Effector memory CD4-positive, alpha-beta T cell (primary cell): ENCODE measurements at regions not wholly inside any gene's neighbourhood (a gene's known extent, or its start where the extent isn't known, plus 50 kb on each side); places are given as distances from the start of the nearest gene placed in this dataset.

Experiments used
- DNase-seq, 3 donors: peaks; one replicate each; pipeline ENCODE4 v3.0.0-alpha.2; 2020
- H3K27ac ChIP-seq: 2 replicates; pipeline ENCODE4 v1.7.0; 2013; ENCODE audit warnings: mild to moderate bottlenecking, low read length, moderate library complexity; ENCODE audit not compliant: insufficient read depth, poor library complexity, severe bottlenecking
- H3K27me3 ChIP-seq: replicated peaks from 2 replicates; pipeline ENCODE4 v1.7.0; 2013; ENCODE audit warnings: mild to moderate bottlenecking, low read length; ENCODE audit not compliant: insufficient read depth, control insufficient read depth, poor library complexity, severe bottlenecking
- H3K36me3 ChIP-seq: 2 replicates; pipeline ENCODE4 v1.7.0; 2013; ENCODE audit warnings: mild to moderate bottlenecking, low read length, moderate library complexity; ENCODE audit not compliant: control insufficient read depth, insufficient read depth
- H3K4me1 ChIP-seq: 2 replicates; pipeline ENCODE4 v1.7.0; 2013; ENCODE audit warnings: low read length, mild to moderate bottlenecking; ENCODE audit not compliant: control insufficient read depth, insufficient read depth, poor library complexity, severe bottlenecking
- H3K4me3 ChIP-seq: 2 replicates; pipeline ENCODE4 v1.7.0; 2013; ENCODE audit warnings: low read length, low read depth, mild to moderate bottlenecking; ENCODE audit not compliant: insufficient read depth, poor library complexity, severe bottlenecking
- H3K9me3 ChIP-seq: 2 replicates; pipeline ENCODE4 v1.7.0; 2013; ENCODE audit warnings: mild to moderate bottlenecking, low read length, moderate library complexity; ENCODE audit not compliant: control insufficient read depth

- no peak overlapping the region for H3K4me3 ChIP-seq
- no peaks in the 10 kb centered on the region for H3K4me1 ChIP-seq
- DNase-seq: no peak
- H3K36me3 ChIP-seq: no peaks in the 10 kb centered on the region
- H3K9me3 ChIP-seq: no peaks in the 10 kb centered on the region
- H3K27me3 ChIP-seq: no peaks in the 10 kb centered on the region
- no peak overlapping the region for H3K27ac ChIP-seq
These were observed 562.0 kb upstream of the GOT2 start for GRCh38 chr16:59295993-59296736.

- no peaks in the 10 kb centered on the region for H3K4me1 ChIP-seq
- no peak for DNase-seq
- H3K27ac ChIP-seq: no peak overlapping the region
- no peaks in the 10 kb centered on the region for H3K36me3 ChIP-seq
- H3K27me3 ChIP-seq: no peaks in the 10 kb centered on the region
- no peak overlapping the region for H3K4me3 ChIP-seq
- H3K9me3 ChIP-seq: no peaks in the 10 kb centered on the region
These were observed 561.4 kb upstream of the GOT2 start for GRCh38 chr16:59295474-59295873.

- no peak overlapping the region for H3K4me3 ChIP-seq
- no peaks in the 10 kb centered on the region for H3K9me3 ChIP-seq
- no peak for DNase-seq
- no peaks in the 10 kb centered on the region for H3K27me3 ChIP-seq
- no peaks in the 10 kb centered on the region for H3K36me3 ChIP-seq
- H3K27ac ChIP-seq: no peak overlapping the region
- H3K4me1 ChIP-seq: no peaks in the 10 kb centered on the region
These were observed 556.6 kb upstream of the GOT2 start for GRCh38 chr16:59290718-59291117.

- DNase-seq: no peak
- Histone ChIP-seq H3K4me3 (no peak overlapping the region), H3K27ac (no peak overlapping the region), H3K9me3 (no peaks in the 10 kb centered on the region), H3K4me1 (no peaks in the 10 kb centered on the region), H3K36me3 (no peaks in the 10 kb centered on the region), H3K27me3 (no peaks in the 10 kb centered on the region)
These were observed 555.0 kb upstream of the GOT2 start for GRCh38 chr16:59289151-59289550.

- DNase-seq: no peak
- Histone ChIP-seq H3K4me3 (no peak overlapping the region), H3K4me1 (no peaks in the 10 kb centered on the region)
These were observed 540.0 kb upstream of the GOT2 start for GRCh38 chr16:59274141-59274540.

GRCh38 chr16:59263955-59264354, 529.8 kb upstream of the GOT2 start:
- no peaks in the 10 kb centered on the region for H3K27me3 ChIP-seq
- no peaks in the 10 kb centered on the region for H3K36me3 ChIP-seq
- no peaks in the 10 kb centered on the region for H3K4me1 ChIP-seq
- DNase-seq: no peak
- no peak overlapping the region for H3K27ac ChIP-seq
- no peaks in the 10 kb centered on the region for H3K9me3 ChIP-seq
- H3K4me3 ChIP-seq: no peak overlapping the region

More at GRCh38 chr16:59274141-59274540, 540.0 kb upstream of the GOT2 start:
- no peaks in the 10 kb centered on the region for H3K36me3 ChIP-seq
- no peaks in the 10 kb centered on the region for H3K27me3 ChIP-seq
- no peaks in the 10 kb centered on the region for H3K9me3 ChIP-seq
- H3K27ac ChIP-seq: no peak overlapping the region

GRCh38 chr16:59260892-59261291, 526.8 kb upstream of the GOT2 start:
- Histone ChIP-seq H3K36me3 (no peaks in the 10 kb centered on the region), H3K27me3 (no peaks in the 10 kb centered on the region), H3K27ac (no peak overlapping the region), H3K9me3 (no peaks in the 10 kb centered on the region), H3K4me1 (no peaks in the 10 kb centered on the region), H3K4me3 (no peak overlapping the region)
- no peak for DNase-seq

- Histone ChIP-seq H3K4me1 (no peaks in the 10 kb centered on the region), H3K27me3 (no peaks in the 10 kb centered on the region), H3K4me3 (no peak overlapping the region), H3K9me3 (no peaks in the 10 kb centered on the region), H3K36me3 (no peaks in the 10 kb centered on the region), H3K27ac (no peak overlapping the region)
- DNase-seq: no peak
These were observed 525.8 kb upstream of the GOT2 start for GRCh38 chr16:59259950-59260319.

GRCh38 chr16:59259074-59259949, 525.2 kb upstream of the GOT2 start:
- H3K9me3 ChIP-seq: no peaks in the 10 kb centered on the region
- no peak overlapping the region for H3K27ac ChIP-seq
- no peaks in the 10 kb centered on the region for H3K36me3 ChIP-seq
- DNase-seq: no peak
- H3K4me1 ChIP-seq: no peaks in the 10 kb centered on the region
- H3K4me3 ChIP-seq: no peak overlapping the region
- no peaks in the 10 kb centered on the region for H3K27me3 ChIP-seq

- no peaks in the 10 kb centered on the region for H3K4me1 ChIP-seq
- no peak overlapping the region for H3K27ac ChIP-seq
- H3K9me3 ChIP-seq: no peaks in the 10 kb centered on the region
- H3K36me3 ChIP-seq: no peaks in the 10 kb centered on the region
- no peaks in the 10 kb centered on the region for H3K27me3 ChIP-seq
- H3K4me3 ChIP-seq: no peak overlapping the region
- no peak for DNase-seq
These were observed 518.2 kb upstream of the GOT2 start for GRCh38 chr16:59252317-59252716.
